KMS-11 (cell line): ENCODE measurements at regions not wholly inside any gene's neighbourhood (a gene's known extent, or its start where the extent isn't known, plus 50 kb on each side); places are given as distances from the start of the nearest gene placed in this dataset.

Source experiments
- H2AFZ ChIP-seq: fragments of 200-600 bp; sonication (generic); 2 replicates; pipeline ENCODE4 v1.6.1; 2016; ENCODE audit warnings: antibody characterized with exemption, mixed run types, low read depth
- H3K27ac ChIP-seq: fragments of 200-600 bp; sonication (generic); 2 replicates; pipeline ENCODE4 v1.6.1; 2016; ENCODE audit warnings: mild to moderate bottlenecking, mixed run types
- H3K27me3 ChIP-seq: fragments of 200-600 bp; sonication (generic); 2 replicates; pipeline ENCODE4 v1.6.1; 2017; ENCODE audit warnings: mild to moderate bottlenecking, low read depth, mixed run types, moderate library complexity; ENCODE audit not compliant: insufficient read depth
- H3K36me3 ChIP-seq: fragments of 200-600 bp; sonication (generic); 2 replicates; pipeline ENCODE4 v1.6.1; 2017; ENCODE audit warnings: mild to moderate bottlenecking, mixed run types; ENCODE audit not compliant: insufficient read depth
- H3K4me1 ChIP-seq: fragments of 200-600 bp; sonication (generic); 2 replicates; pipeline ENCODE4 v1.6.1; 2016; ENCODE audit warnings: mild to moderate bottlenecking, low read depth, mixed run types; ENCODE audit not compliant: poor library complexity, severe bottlenecking
- H3K4me2 ChIP-seq: fragments of 200-600 bp; sonication (generic); 2 replicates; pipeline ENCODE4 v1.7.0; 2016; ENCODE audit warnings: mild to moderate bottlenecking, mixed run types
- H3K4me3 ChIP-seq: fragments of 200-600 bp; sonication (generic); IDR thresholded peaks from 2 replicates; pipeline ENCODE4 v1.6.1; 2017; ENCODE audit warnings: low read depth, low read length, mixed read lengths; ENCODE audit not compliant: insufficient read depth
- H3K79me2 ChIP-seq: fragments of 200-600 bp; sonication (generic); 2 replicates; pipeline ENCODE4 v1.6.1; 2016; ENCODE audit warnings: low read depth, mixed run types; ENCODE audit not compliant: insufficient read depth
- H3K9ac ChIP-seq: fragments of 200-600 bp; sonication (generic); 2 replicates; pipeline ENCODE4 v1.6.1; 2016; ENCODE audit warnings: mild to moderate bottlenecking, mixed run types
- H4K20me1 ChIP-seq: fragments of 200-600 bp; sonication (generic); 2 replicates; pipeline ENCODE4 v1.6.1; 2016; ENCODE audit warnings: mild to moderate bottlenecking, mixed run types; ENCODE audit not compliant: insufficient read depth
- TF ChIP-seq, protein P1 (sequence below): fragments of 200-600 bp; sonication (generic); conservative IDR thresholded peaks from 2 replicates; pipeline ENCODE4 v1.6.1; 2017; ENCODE audit warnings: low read depth, mild to moderate bottlenecking, antibody characterized with exemption, low read length, moderate library complexity, mixed read lengths

GRCh38 chr2:145807554-145807953 lies 1287.6 kb upstream of the ZEB2 start:
- no peaks in the 10 kb centered on the region for H3K36me3 ChIP-seq
- TF ChIP-seq, protein P1, sequence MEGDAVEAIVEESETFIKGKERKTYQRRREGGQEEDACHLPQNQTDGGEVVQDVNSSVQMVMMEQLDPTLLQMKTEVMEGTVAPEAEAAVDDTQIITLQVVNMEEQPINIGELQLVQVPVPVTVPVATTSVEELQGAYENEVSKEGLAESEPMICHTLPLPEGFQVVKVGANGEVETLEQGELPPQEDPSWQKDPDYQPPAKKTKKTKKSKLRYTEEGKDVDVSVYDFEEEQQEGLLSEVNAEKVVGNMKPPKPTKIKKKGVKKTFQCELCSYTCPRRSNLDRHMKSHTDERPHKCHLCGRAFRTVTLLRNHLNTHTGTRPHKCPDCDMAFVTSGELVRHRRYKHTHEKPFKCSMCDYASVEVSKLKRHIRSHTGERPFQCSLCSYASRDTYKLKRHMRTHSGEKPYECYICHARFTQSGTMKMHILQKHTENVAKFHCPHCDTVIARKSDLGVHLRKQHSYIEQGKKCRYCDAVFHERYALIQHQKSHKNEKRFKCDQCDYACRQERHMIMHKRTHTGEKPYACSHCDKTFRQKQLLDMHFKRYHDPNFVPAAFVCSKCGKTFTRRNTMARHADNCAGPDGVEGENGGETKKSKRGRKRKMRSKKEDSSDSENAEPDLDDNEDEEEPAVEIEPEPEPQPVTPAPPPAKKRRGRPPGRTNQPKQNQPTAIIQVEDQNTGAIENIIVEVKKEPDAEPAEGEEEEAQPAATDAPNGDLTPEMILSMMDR, result no peak
- no peak overlapping the region for H3K9ac ChIP-seq
- H3K4me1 ChIP-seq, result no peaks in the 10 kb centered on the region
- no peaks in the 10 kb centered on the region for H4K20me1 ChIP-seq
- no peak overlapping the region for H3K4me2 ChIP-seq
- H3K27me3 ChIP-seq, result no peaks in the 10 kb centered on the region
- H2AFZ ChIP-seq, result no peak overlapping the region
- H3K79me2 ChIP-seq, result no peaks in the 10 kb centered on the region
- H3K27ac ChIP-seq, result no peak overlapping the region
- no peak overlapping the region for H3K4me3 ChIP-seq

DNA sequence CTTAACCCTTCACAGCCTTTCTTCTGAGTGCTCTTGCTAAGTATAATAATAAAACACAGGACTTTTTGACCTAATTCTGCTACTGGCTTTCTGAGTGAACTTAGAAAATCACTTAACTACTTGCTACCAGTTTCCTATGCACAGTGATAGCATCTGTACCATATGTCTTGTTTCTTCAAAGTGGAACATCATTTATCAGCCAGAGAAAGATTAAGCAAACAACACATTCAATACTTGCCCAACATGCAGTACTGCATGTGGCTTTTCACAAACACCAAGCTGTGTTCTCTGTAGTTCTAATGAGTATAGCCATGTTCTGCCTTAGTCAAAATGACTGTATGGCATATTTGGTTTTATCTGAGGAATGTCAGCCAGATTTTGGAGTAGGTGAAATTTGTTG lies 1286.6 kb upstream of the ZEB2 start:
- no peak overlapping the region for H2AFZ ChIP-seq
- H3K36me3 ChIP-seq, result no peaks in the 10 kb centered on the region
- H3K79me2 ChIP-seq, result no peaks in the 10 kb centered on the region
- H3K4me3 ChIP-seq, result no peak overlapping the region
- no peaks in the 10 kb centered on the region for H3K4me1 ChIP-seq
- no peak overlapping the region for H3K9ac ChIP-seq
- no peak overlapping the region for H3K27ac ChIP-seq
- H4K20me1 ChIP-seq, result no peaks in the 10 kb centered on the region
- TF ChIP-seq, protein P1, result no peak
- H3K4me2 ChIP-seq, result no peak overlapping the region
- H3K27me3 ChIP-seq, result no peaks in the 10 kb centered on the region

DNA sequence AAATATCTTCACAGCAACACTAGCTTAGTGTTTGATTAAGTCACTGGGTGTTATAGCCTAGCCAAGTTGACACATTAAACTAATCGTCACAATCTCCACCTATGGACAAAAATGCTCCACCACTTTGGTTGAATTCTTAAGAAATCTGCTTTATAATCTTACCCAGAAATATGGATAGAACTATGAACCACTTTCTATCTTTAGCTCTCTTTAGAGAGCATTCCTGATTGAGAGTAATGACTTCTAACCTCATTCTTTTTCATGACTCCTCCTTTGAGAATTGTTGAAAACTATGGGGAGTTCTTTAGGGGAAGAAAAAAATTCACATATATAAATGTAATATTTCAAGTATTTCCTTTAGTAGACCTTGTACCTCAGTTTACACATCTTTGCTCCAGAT lies 1282.2 kb upstream of the ZEB2 start:
- H3K27me3 ChIP-seq, result no peaks in the 10 kb centered on the region
- H3K4me3 ChIP-seq, result no peak overlapping the region
- no peak overlapping the region for H3K9ac ChIP-seq
- H2AFZ ChIP-seq, result no peak overlapping the region
- no peak overlapping the region for H3K27ac ChIP-seq
- no peaks in the 10 kb centered on the region for H4K20me1 ChIP-seq
- TF ChIP-seq, protein P1, result no peak
- H3K79me2 ChIP-seq, result no peaks in the 10 kb centered on the region
- H3K4me1 ChIP-seq, result no peaks in the 10 kb centered on the region
- H3K36me3 ChIP-seq, result no peaks in the 10 kb centered on the region
- H3K4me2 ChIP-seq, result no peak overlapping the region

DNA sequence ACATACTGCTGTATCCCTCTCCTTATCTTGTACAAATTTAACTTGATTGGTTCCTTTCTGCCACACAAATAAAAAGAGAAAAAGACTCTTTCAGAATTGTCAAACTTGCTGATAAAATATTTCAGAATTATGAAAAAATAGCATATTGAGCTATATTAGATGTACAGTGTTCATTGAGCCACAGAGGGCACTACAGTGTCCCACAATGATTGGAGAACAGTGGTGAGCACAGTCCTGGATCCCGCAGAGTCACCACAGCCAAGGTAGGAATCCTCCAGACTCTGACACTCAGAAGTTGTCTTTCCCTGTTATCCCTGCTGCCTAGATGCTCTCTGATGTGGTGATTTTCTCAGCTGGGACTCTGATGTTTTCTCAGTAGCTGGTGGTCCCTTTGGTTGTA lies 1281.3 kb upstream of the ZEB2 start:
- H3K4me1 ChIP-seq, result no peaks in the 10 kb centered on the region
- no peak overlapping the region for H3K9ac ChIP-seq
- H3K79me2 ChIP-seq, result no peaks in the 10 kb centered on the region
- no peaks in the 10 kb centered on the region for H3K27me3 ChIP-seq
- no peak overlapping the region for H3K4me3 ChIP-seq
- H4K20me1 ChIP-seq, result no peaks in the 10 kb centered on the region
- TF ChIP-seq, protein P1, result no peak
- H3K4me2 ChIP-seq, result no peak overlapping the region
- no peak overlapping the region for H3K27ac ChIP-seq
- no peak overlapping the region for H2AFZ ChIP-seq
- H3K36me3 ChIP-seq, result no peaks in the 10 kb centered on the region
